ENCODE measurements at regions not wholly inside any gene's neighbourhood (a gene's known extent, or its start where the extent isn't known, plus 50 kb on each side); places are given as distances from the start of the nearest gene placed in this dataset.

DNA sequence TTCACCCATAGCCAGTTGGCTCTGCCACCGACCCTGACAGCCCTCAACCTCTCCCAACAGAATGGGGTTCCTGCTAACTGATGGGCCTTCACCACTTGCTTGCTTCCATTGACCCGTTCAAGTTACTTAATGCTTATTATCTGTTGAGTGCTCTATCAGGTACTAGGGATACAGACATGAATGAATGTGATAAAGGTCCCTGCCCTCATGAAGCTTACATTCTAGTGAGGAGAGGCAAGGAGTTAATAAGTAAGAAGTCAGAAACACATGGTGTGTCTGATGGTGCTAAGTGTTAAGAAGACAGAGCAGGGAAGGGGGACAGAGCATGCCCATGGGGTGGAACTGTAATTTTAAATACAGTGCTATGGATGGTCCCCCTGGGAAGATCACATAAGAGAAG is 107.5 kb upstream of the JUN start:
- 95 to 96% methylated on average over 2 of the region's 2 CpGs for WGBS, 2 donors
- TF ChIP-seq, protein P1, sequence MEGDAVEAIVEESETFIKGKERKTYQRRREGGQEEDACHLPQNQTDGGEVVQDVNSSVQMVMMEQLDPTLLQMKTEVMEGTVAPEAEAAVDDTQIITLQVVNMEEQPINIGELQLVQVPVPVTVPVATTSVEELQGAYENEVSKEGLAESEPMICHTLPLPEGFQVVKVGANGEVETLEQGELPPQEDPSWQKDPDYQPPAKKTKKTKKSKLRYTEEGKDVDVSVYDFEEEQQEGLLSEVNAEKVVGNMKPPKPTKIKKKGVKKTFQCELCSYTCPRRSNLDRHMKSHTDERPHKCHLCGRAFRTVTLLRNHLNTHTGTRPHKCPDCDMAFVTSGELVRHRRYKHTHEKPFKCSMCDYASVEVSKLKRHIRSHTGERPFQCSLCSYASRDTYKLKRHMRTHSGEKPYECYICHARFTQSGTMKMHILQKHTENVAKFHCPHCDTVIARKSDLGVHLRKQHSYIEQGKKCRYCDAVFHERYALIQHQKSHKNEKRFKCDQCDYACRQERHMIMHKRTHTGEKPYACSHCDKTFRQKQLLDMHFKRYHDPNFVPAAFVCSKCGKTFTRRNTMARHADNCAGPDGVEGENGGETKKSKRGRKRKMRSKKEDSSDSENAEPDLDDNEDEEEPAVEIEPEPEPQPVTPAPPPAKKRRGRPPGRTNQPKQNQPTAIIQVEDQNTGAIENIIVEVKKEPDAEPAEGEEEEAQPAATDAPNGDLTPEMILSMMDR (IDR thresholded peaks at IDR 0.05): no peak
- TF ChIP-seq POLR2A (IDR thresholded peaks at IDR 0.05): no peak
- ATAC-seq (no peak), DNase-seq (no peak)
- Histone ChIP-seq H3K4me3 (no peak overlapping the region), H3K27me3 (no peaks in the 10 kb centered on the region), H3K27ac (no peak overlapping the region), H3K36me3 (replicated peaks in 1 of 2; ENCODE audit: insufficient read depth in 1 of 2, low read depth in 2 of 2) (no peaks in the 10 kb centered on the region), H3K4me1 (peaks cover 42% of the 10 kb centered on the region), H3K9me3 (no peaks in the 10 kb centered on the region)
- intact Hi-C loops (cut with DNase I): no loop called here

DNA sequence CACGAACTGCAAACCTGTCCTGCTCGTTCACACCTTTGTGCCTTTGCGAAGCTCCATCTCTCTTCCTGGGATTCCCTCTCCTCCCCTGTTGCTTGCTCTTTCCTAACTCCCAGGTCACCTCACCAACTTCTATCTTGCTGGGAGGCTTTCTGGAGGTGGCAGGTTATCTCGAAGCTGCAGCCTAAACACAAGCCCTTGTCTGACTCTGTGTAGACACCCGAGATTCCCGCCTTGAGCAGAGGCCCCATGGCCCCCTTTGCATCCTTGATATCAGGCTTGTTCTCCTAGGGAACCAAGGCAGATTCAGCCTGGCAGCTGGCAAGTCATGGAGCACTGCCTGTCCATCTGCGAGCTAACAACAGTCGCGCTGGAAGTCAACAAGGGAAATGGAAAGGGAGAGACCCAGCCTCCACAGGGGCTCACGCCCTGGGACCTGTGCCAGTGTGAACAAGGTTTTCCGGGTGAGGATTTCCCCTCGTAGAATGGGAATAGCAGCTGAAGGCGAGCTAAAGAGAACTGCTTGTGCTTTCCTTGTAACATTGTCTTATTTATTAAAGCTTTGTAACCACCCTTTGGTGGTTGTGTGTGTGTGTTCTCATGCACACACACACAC is 109.5 kb upstream of the JUN start:
- intact Hi-C loops (cut with DNase I): no loop called here
- H3K27me3 ChIP-seq: no peaks in the 10 kb centered on the region
- H3K36me3 ChIP-seq (replicated peaks in 1 of 2; ENCODE audit: insufficient read depth in 1 of 2, low read depth in 2 of 2): no peaks in the 10 kb centered on the region
- DNase-seq (peak; percentile 40 to 57 (median 50)), ATAC-seq (no peak)
- H3K4me3 ChIP-seq: no peak overlapping the region
- peak overlapping the region in 2 of 4 donors; percentile 15 to 22 for H3K27ac ChIP-seq
- H3K9me3 ChIP-seq: no peaks in the 10 kb centered on the region
- H3K4me1 ChIP-seq: peaks cover 46% of the 10 kb centered on the region
- TF ChIP-seq, protein P1 (IDR thresholded peaks at IDR 0.05): no peak
- no peak for TF ChIP-seq POLR2A (IDR thresholded peaks at IDR 0.05)
- 51 to 56% methylated on average over 13 of the region's 13 CpGs for WGBS, 2 donors

DNA sequence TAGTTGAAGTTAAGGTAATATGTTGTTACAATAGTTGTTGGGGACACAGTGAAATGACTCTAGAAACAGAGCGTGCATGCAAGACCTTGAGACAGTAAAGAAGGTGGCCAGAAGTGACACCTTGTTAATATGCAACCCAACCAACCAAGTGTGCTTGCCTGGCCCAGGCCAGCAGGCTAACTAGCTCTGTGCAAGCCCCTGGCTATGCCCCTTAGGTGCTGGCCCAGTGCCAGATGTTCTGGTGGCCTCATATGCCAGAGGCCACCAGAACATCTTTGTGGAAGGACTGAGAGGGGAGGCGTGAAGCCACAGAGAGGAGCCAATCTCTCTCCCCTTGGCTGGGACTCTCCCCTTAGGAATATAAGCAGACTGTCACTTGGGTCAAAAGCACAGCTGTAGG is 111.2 kb upstream of the JUN start:
- TF ChIP-seq, protein P1 (IDR thresholded peaks at IDR 0.05): no peak
- TF ChIP-seq POLR2A (IDR thresholded peaks at IDR 0.05): no peak
- ATAC-seq (peak; percentile 22), DNase-seq (peak; percentile 43 to 53 (median 46))
- H3K9me3 ChIP-seq: no peaks in the 10 kb centered on the region
- H3K4me1 ChIP-seq: peaks cover 63% of the 10 kb centered on the region
- intact Hi-C loops (cut with DNase I): no loop called here
- H3K27me3 ChIP-seq: no peaks in the 10 kb centered on the region
- H3K4me3 ChIP-seq: no peak overlapping the region
- WGBS, 2 donors: 25 to 38% methylated on average over 1 to 2 of the region's 2 CpGs
- peak overlapping the region in 3 of 4 donors; percentile 26 to 40 (median 36) for H3K27ac ChIP-seq
- no peaks in the 10 kb centered on the region for H3K36me3 ChIP-seq (replicated peaks in 1 of 2; ENCODE audit: insufficient read depth in 1 of 2, low read depth in 2 of 2)

DNA sequence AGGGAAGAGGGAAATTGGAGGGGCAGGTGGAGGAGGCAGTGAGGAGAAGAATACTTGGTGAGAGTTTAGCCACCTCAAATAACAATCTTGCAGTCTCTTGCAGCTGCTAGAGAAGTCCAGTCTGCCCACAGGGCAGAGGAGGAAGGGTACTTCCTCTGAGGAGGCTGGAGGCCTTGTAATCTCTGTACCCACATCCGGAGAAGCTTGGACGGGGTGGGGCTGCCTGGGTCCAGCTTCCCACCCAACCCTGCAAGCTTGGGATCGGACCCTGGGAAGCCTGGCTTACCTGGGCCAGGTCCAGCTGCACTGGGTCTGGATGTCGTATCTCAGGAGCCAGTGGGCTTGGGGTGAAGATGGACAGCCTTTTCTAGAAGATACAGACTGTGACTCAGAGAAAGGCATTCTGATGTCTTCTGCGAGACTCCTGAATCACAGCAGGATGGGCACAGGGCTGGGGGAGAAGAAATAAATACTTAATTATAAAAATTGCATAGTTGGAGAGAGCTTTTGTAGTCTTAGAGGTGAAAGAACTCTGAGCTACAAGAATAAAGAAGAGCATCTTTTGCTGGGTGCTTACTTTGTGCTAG is 111.8 kb upstream of the JUN start:
- ATAC-seq: no peak
- Histone ChIP-seq H3K36me3 (replicated peaks in 1 of 2; ENCODE audit: insufficient read depth in 1 of 2, low read depth in 2 of 2) (no peaks in the 10 kb centered on the region), H3K4me1 (peaks cover 68% of the 10 kb centered on the region), H3K27me3 (no peaks in the 10 kb centered on the region), H3K4me3 (no peak overlapping the region), H3K9me3 (no peaks in the 10 kb centered on the region), H3K27ac (peak overlapping the region in 3 of 4 donors; percentile 36 to 61 (median 60))
- no peak for DNase-seq
- intact Hi-C loops (cut with DNase I): no loop called here
- TF ChIP-seq POLR2A (IDR thresholded peaks at IDR 0.05): no peak
- TF ChIP-seq, protein P1 (IDR thresholded peaks at IDR 0.05): no peak
- 71 to 85% methylated on average over 4 to 5 of the region's 5 CpGs for whole genome bisulfite sequencing, 2 donors
